Trophoblast cell (in vitro differentiated cells and primary cell): ENCODE measurements at regions not wholly inside any gene's neighbourhood (a gene's known extent, or its start where the extent isn't known, plus 50 kb on each side); places are given as distances from the start of the nearest gene placed in this dataset.
"Not testable (repeated sequence)": the region's sequence is repeated elsewhere in the genome, so short reads cannot be mapped to it uniquely, and the experiment has no call there.

Experiments
- DNase-seq, 2 donors: peaks; one replicate each; pipeline ENCODE4 v3.0.0-alpha.2; 2016
- H2AFZ ChIP-seq: 2 replicates; pipeline ENCODE4 v1.6.1; 2013; ENCODE audit warnings: low read length, moderate library complexity, mild to moderate bottlenecking; ENCODE audit not compliant: insufficient read depth, poor library complexity
- H2AK5ac ChIP-seq: 2 replicates; pipeline ENCODE4 v1.6.1; 2013; ENCODE audit warnings: mild to moderate bottlenecking, low read length
- H2BK120ac ChIP-seq: 2 replicates; pipeline ENCODE4 v1.6.1; 2013; ENCODE audit warnings: low read length, mild to moderate bottlenecking, moderate library complexity; ENCODE audit not compliant: insufficient read depth, poor library complexity
- H2BK12ac ChIP-seq: 2 replicates; pipeline ENCODE4 v1.6.1; 2013; ENCODE audit warnings: mild to moderate bottlenecking, low read length, moderate library complexity
- H2BK5ac ChIP-seq: 2 replicates; pipeline ENCODE4 v1.6.1; 2013; ENCODE audit warnings: low read length, low read depth, moderate library complexity, mild to moderate bottlenecking; ENCODE audit not compliant: poor library complexity
- H3K14ac ChIP-seq: 2 replicates; pipeline ENCODE4 v1.6.1; 2013; ENCODE audit warnings: mild to moderate bottlenecking, low read length
- H3K18ac ChIP-seq: 2 replicates; pipeline ENCODE4 v1.6.1; 2013; ENCODE audit warnings: mild to moderate bottlenecking, low read length
- H3K23ac ChIP-seq: 2 replicates; pipeline ENCODE4 v1.6.1; 2013; ENCODE audit warnings: low read length
- H3K27ac ChIP-seq: 2 replicates; pipeline ENCODE4 v1.5.1; 2013; ENCODE audit warnings: low read depth, mild to moderate bottlenecking, inconsistent platforms, low read length, moderate library complexity
- H3K27me3 ChIP-seq: 2 replicates; pipeline ENCODE4 v1.6.1; 2013; ENCODE audit warnings: inconsistent platforms, mild to moderate bottlenecking, low read length, moderate library complexity; ENCODE audit not compliant: insufficient read depth
- H3K36me3 ChIP-seq, 2 experiments: 1 replicate in 1 of 2; 2 replicates in 1 of 2; pipeline ENCODE4 v1.6.1; 2013; ENCODE audit warnings: low read length in 2 of 2, mild to moderate bottlenecking in 2 of 2, moderate library complexity in 1 of 2; ENCODE audit not compliant: insufficient read depth in 2 of 2, control insufficient read depth in 1 of 2
- H3K4ac ChIP-seq: 2 replicates; pipeline ENCODE4 v1.6.1; 2013; ENCODE audit warnings: low read depth, mild to moderate bottlenecking, low read length, moderate library complexity
- H3K4me1 ChIP-seq, 2 experiments: 1 replicate in 1 of 2; 2 replicates in 1 of 2; pipeline ENCODE4 v1.6.1; 2013; ENCODE audit warnings: low read length in 2 of 2, mild to moderate bottlenecking in 2 of 2, moderate library complexity in 1 of 2; ENCODE audit not compliant: insufficient read depth in 2 of 2, control insufficient read depth in 1 of 2
- H3K4me2 ChIP-seq: 2 replicates; pipeline ENCODE4 v1.6.1; 2013; ENCODE audit warnings: inconsistent platforms, mild to moderate bottlenecking, low read length, moderate library complexity
- H3K4me3 ChIP-seq: 2 replicates; pipeline ENCODE4 v1.5.1; 2013; ENCODE audit warnings: mild to moderate bottlenecking, low read depth, low read length, inconsistent platforms
- H3K79me1 ChIP-seq: one replicate; pipeline ENCODE4 v1.6.1; 2013; ENCODE audit warnings: low read length
- H3K79me2 ChIP-seq: 2 replicates; pipeline ENCODE4 v1.6.1; 2013; ENCODE audit warnings: low read length, mild to moderate bottlenecking; ENCODE audit not compliant: control insufficient read depth, insufficient read depth, poor library complexity
- H3K9ac ChIP-seq: 2 replicates; pipeline ENCODE4 v1.6.1; 2013; ENCODE audit warnings: mild to moderate bottlenecking, low read length
- H3K9me3 ChIP-seq: 2 replicates; pipeline ENCODE4 v1.6.1; 2013; ENCODE audit warnings: low read depth, mild to moderate bottlenecking, control low read depth, inconsistent platforms, low read length; ENCODE audit not compliant: insufficient read depth
- H4K12ac ChIP-seq: 2 replicates; pipeline ENCODE4 v1.6.1; 2013; ENCODE audit warnings: low read depth, mild to moderate bottlenecking, low read length, moderate library complexity
- H4K8ac ChIP-seq: 2 replicates; pipeline ENCODE4 v1.6.1; 2013; ENCODE audit warnings: low read depth, mild to moderate bottlenecking, low read length, moderate library complexity
- H4K91ac ChIP-seq: one replicate; pipeline ENCODE4 v1.6.1; 2013; ENCODE audit warnings: low read depth, mild to moderate bottlenecking, low read length, moderate library complexity
- WGBS: extraction: QIAGEN DNeasy Blood & Tissue Kit; methylation state at CpG from one replicate; pipeline ENCODE4 v1.1.7; 2013; ENCODE audit warnings: missing lambda C conversion rate; ENCODE audit not compliant: insufficient read length, insufficient coverage; ENCODE audit errors: extremely low coverage; 5-methylcytosine and 5-hydroxymethylcytosine counted together

DNA sequence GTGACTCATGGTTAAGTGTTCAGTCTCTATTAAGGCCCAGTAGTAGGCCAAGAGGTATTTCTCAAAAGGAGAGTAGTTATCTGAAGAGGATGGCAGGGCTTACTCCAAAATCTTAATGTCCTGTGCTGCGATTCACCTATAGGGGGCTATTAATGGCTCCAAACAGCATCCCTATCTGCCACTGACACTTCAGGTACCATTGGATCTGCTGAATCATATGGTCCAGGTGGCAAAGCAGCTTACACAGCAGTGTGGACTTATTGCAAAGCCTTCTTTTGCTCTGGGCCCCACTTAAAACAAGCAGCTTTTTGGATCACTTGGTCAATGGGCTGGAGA, 60.8 kb upstream of the ATP2B1 start:
- WGBS = no CpG with 5 or more reads among the region's 1 CpG
- Histone ChIP-seq H3K14ac (peak overlapping the region; percentile 57), H3K79me1 (peaks cover 9% of the 10 kb centered on the region), H2BK12ac (peak overlapping the region; percentile 89), H3K9me3 (no peaks in the 10 kb centered on the region), H3K23ac (no peak overlapping the region), H3K79me2 (no peaks in the 10 kb centered on the region), H3K18ac (no peak overlapping the region), H2BK5ac (peak overlapping the region; percentile 27), H3K4me2 (no peak overlapping the region), H3K4me1 (peaks cover 8 to 14% of the 10 kb centered on the region in 2 experiments), H2BK120ac (peak overlapping the region; percentile 83), H3K9ac (no peak overlapping the region), H4K8ac (no peak overlapping the region), H3K27me3 (no peaks in the 10 kb centered on the region), H3K27ac (no peak overlapping the region), H3K4me3 (no peak overlapping the region), H3K36me3 (no peaks in the 10 kb centered on the region), H3K4ac (no peak overlapping the region), H2AFZ (no peak overlapping the region), H4K12ac (no peak overlapping the region), H4K91ac (peak overlapping the region; percentile 73), H2AK5ac (peak overlapping the region; percentile 87)
- no peak for DNase-seq

DNA sequence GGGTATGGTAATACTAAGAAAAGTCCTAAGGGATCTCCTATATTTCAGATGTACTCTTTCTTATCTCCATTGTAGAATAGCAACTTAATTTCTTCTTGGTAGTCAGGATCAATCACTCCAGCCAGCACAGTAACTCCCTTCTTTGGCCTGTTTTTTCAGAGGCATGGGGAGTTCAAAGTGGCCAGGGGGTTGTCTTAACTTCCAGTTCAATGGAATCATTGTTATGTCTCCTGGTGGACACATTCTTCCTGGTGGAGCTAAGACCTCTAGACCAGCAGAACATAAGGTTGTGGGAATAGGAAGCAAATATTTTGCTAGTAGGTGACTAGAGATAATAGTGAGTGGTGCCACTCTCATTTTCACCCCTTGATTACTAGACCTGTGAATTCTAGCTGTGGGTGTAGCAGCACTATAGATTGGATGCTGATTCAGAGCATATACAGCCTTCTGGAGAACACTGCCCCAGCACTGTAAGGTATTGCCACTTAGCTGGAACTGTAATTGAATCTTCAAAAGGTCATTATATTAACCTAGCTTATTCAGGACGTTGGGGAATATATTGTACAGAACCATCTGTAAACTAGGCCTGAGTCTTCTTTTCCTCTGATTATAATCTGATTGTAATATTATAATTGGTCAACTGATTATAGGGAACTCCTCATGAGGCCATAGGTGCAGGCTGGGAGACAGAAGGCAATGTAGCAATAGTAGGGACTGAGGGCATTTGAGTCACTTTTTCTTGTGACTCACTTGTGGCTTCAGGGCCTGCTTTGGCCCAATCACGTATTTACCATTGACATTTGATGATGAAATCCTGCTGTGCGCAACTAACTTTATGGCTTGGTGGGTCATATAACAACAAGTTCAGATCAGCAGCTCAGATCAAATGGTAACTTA, 60.2 kb upstream of the ATP2B1 start:
- no CpG with 5 or more reads among the region's 3 CpGs for WGBS

DNA sequence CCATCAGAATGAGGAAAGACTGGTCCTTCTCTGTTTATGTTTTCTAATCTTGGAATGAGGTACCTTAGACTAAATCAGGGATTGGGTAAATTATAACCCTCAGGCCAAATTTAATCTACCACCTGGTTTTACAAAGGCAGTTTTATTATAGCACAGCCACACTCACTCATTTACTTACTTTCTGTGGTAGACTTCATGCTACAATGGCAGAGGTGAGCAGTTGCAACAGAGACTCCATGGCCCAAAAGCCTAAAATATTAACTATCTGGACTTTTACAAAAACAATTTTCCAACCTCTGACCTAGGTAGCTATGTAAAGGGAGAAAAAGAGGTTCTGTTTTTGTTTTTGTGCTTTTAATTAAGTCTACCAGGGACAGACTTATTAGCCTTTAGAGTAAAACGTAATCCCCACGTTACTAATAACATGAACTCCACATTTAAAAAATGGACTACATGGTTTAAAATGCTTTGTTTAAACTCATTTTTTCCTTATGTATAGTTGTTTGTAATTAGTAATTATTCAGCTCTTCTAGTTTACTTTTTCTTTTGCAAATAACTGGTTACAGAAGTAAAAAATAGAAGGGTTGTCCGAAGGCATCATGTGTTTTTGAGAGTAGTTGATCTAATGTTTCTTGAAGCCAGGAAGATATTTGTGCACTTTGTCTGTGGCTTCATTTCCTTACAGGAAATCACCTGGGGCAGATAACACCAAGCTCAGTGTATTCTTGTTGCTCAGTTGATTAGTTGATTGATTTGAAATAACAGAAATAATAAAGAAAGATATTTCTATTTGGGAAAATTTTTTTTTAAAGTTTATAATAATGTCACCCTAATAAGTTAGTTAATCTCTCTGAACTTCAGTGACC, 57.6 kb upstream of the ATP2B1 start:
- Histone ChIP-seq H2BK12ac (no peak overlapping the region), H3K27me3 (no peaks in the 10 kb centered on the region), H2AFZ (no peak overlapping the region), H3K9ac (no peak overlapping the region), H2BK120ac (no peak overlapping the region), H3K9me3 (no peaks in the 10 kb centered on the region), H3K79me2 (no peaks in the 10 kb centered on the region), H3K4ac (no peak overlapping the region), H2BK5ac (no peak overlapping the region), H3K79me1 (peaks cover 7% of the 10 kb centered on the region), H4K8ac (no peak overlapping the region), H4K91ac (no peak overlapping the region), H2AK5ac (no peak overlapping the region), H3K18ac (no peak overlapping the region), H3K27ac (no peak overlapping the region), H3K14ac (no peak overlapping the region), H3K4me3 (no peak overlapping the region), H3K4me2 (no peak overlapping the region), H3K36me3 (no peaks in the 10 kb centered on the region), H3K23ac (no peak overlapping the region), H4K12ac (no peak overlapping the region), H3K4me1 (peaks cover 8 to 17% of the 10 kb centered on the region in 2 experiments)
- DNase-seq = no peak
- WGBS = no CpG with 5 or more reads among the region's 3 CpGs

More for the DNA sequence above, 60.2 kb upstream of the ATP2B1 start:
- Histone ChIP-seq H3K27me3 (no peaks in the 10 kb centered on the region), H2BK12ac (peak overlapping the region; percentile 37), H3K4ac (no peak overlapping the region), H3K4me1 (peaks cover 8 to 14% of the 10 kb centered on the region in 2 experiments), H3K36me3 (no peaks in the 10 kb centered on the region), H3K79me2 (no peaks in the 10 kb centered on the region), H2BK120ac (no peak overlapping the region), H3K4me3 (no peak overlapping the region), H2BK5ac (no peak overlapping the region), H3K79me1 (peaks cover 7% of the 10 kb centered on the region), H4K91ac (no peak overlapping the region), H3K14ac (no peak overlapping the region), H2AFZ (no peak overlapping the region), H3K4me2 (no peak overlapping the region), H3K9me3 (no peaks in the 10 kb centered on the region), H4K12ac (no peak overlapping the region), H3K27ac (peak overlapping the region; percentile 1), H3K23ac (no peak overlapping the region), H3K9ac (no peak overlapping the region), H4K8ac (no peak overlapping the region), H3K18ac (no peak overlapping the region), H2AK5ac (no peak overlapping the region)
- DNase-seq = peak; percentile 97 to 99

DNA sequence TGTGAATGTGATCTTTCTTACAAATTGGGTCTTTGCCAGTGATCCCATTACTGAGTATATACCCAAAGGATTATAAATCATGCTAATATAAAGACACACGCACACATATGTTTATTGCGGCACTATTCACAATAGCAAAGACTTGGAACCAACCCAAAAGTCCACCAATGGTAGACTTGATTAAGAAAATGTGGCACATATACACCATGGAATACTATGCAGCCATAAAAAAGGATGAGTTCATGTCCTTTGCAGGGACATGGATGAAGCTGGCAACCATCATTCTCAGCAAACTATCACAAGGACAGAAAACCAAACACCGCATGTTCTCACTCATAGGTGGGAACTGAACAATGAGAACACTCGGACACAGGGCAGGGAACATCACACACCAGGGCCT, 55.5 kb upstream of the ATP2B1 start:
- not testable (repeated sequence) for H2AFZ ChIP-seq, H2BK12ac ChIP-seq, H4K91ac ChIP-seq, H3K18ac ChIP-seq, H2BK5ac ChIP-seq, H3K4me3 ChIP-seq, H2BK120ac ChIP-seq, H3K23ac ChIP-seq, H3K14ac ChIP-seq, H3K79me1 ChIP-seq, H3K4ac ChIP-seq, H4K8ac ChIP-seq, H3K79me2 ChIP-seq, H3K9ac ChIP-seq, DNase-seq, H2AK5ac ChIP-seq, H3K9me3 ChIP-seq, H3K27me3 ChIP-seq, H3K27ac ChIP-seq, H4K12ac ChIP-seq, H3K4me1 ChIP-seq, H3K4me2 ChIP-seq, H3K36me3 ChIP-seq
- WGBS = no CpG with 5 or more reads among the region's 4 CpGs
